PC-3 (cell line): ENCODE measurements at regions not wholly inside any gene's neighbourhood (a gene's known extent, or its start where the extent isn't known, plus 50 kb on each side); places are given as distances from the start of the nearest gene placed in this dataset.

Source experiments
- ATAC-seq: fragments of 200-7000 bp; cut with Tn5 transposase; 2 replicates; pipeline ENCODE4 v1.9.1; 2020; ENCODE audit warnings: mild to moderate bottlenecking, moderate library complexity
- BruUV-seq: library from RNA; stranded (reverse); fragments of 400-500 nt; replicated peaks from 2 replicates; lab custom pipeline; 2021; lab: Mats Ljungman, UMichigan
- CTCF ChIA-PET: fragments of 300-600 bp; sonication (Branson Sonifier 250); formaldehyde crosslinking; loops from one replicate; lab custom pipeline; 2022; ENCODE audit warnings: antibody characterized with exemption; lab: Charles Lee
- POLR2A ChIA-PET: fragments of 300-600 bp; sonication (Branson Sonifier 250); formaldehyde crosslinking; loops from one replicate; lab custom pipeline; 2022; ENCODE audit warnings: antibody characterized with exemption; ENCODE audit not compliant: unreplicated experiment; lab: Charles Lee
- DNase-seq: peaks from one replicate; pipeline ENCODE4 v3.0.0-alpha.2; 2015
- H2AFZ ChIP-seq: fragments of 300-600 bp; sonication (generic); 2 replicates; pipeline ENCODE4 v1.6.0; 2016; ENCODE audit warnings: antibody characterized with exemption, low read length
- H3F3A ChIP-seq: fragments of 300-600 bp; sonication (generic); one replicate; pipeline ENCODE4 v1.6.0; 2017; ENCODE audit warnings: antibody characterized with exemption, low read length, control low read depth, mild to moderate bottlenecking; ENCODE audit not compliant: unreplicated experiment
- H3K27ac ChIP-seq: fragments of 300-600 bp; sonication (generic); 2 replicates; pipeline ENCODE4 v1.5.1; 2016; ENCODE audit warnings: mild to moderate bottlenecking, low read length
- H3K27me3 ChIP-seq: fragments of 300-600 bp; sonication (generic); 2 replicates; pipeline ENCODE4 v1.6.1; 2016; ENCODE audit warnings: low read length, mixed read lengths
- H3K36me3 ChIP-seq: fragments of 300-600 bp; sonication (generic); 2 replicates; pipeline ENCODE4 v1.6.1; 2016; ENCODE audit warnings: low read depth, mixed run types, low read length, mixed read lengths
- H3K4me1 ChIP-seq: fragments of 300-600 bp; sonication (generic); 2 replicates; pipeline ENCODE4 v1.5.1; 2016; ENCODE audit warnings: low read length; ENCODE audit not compliant: insufficient read depth
- H3K4me2 ChIP-seq: fragments of 300-600 bp; sonication (generic); 2 replicates; pipeline ENCODE4 v1.6.0; 2016; ENCODE audit warnings: low read length
- H3K4me3 ChIP-seq: fragments of 300-600 bp; sonication (generic); 2 replicates; pipeline ENCODE4 v1.5.1; 2016; ENCODE audit warnings: mild to moderate bottlenecking, low read length, mixed read lengths
- H3K79me2 ChIP-seq: fragments of 300-600 bp; sonication (generic); 2 replicates; pipeline ENCODE4 v1.6.1; 2017; ENCODE audit warnings: low read length, mixed read lengths
- H3K9ac ChIP-seq: fragments of 300-600 bp; sonication (generic); 2 replicates; pipeline ENCODE4 v1.6.0; 2016; ENCODE audit warnings: mild to moderate bottlenecking, low read length
- H3K9me2 ChIP-seq: fragments of 300-600 bp; sonication (generic); replicated peaks from 2 replicates; pipeline ENCODE4 v1.6.1; 2016; ENCODE audit warnings: mixed run types, low read length, mixed read lengths
- H3K9me3 ChIP-seq: fragments of 300-600 bp; sonication (generic); 2 replicates; pipeline ENCODE4 v1.6.1; 2016; ENCODE audit warnings: low read length, mixed read lengths
- H4K20me1 ChIP-seq: fragments of 300-600 bp; sonication (generic); 2 replicates; pipeline ENCODE4 v1.6.1; 2016; ENCODE audit warnings: low read length, mixed read lengths
- CTCF ChIP-seq: fragments of 300-600 bp; sonication (generic); conservative IDR thresholded peaks from 2 replicates; pipeline ENCODE4 v1.5.1; 2017; ENCODE audit warnings: antibody characterized with exemption, low read depth, mild to moderate bottlenecking, low read length
- EZH2 ChIP-seq: fragments of 300-600 bp; sonication (generic); IDR thresholded peaks from one replicate; pipeline ENCODE4 v1.6.1; 2017; ENCODE audit warnings: antibody characterized with exemption, mild to moderate bottlenecking, low read length; ENCODE audit not compliant: unreplicated experiment
- EZH2phosphoT487 ChIP-seq: fragments of 300-600 bp; sonication (generic); IDR thresholded peaks from 2 replicates; pipeline ENCODE4 v1.6.1; 2018; ENCODE audit warnings: mild to moderate bottlenecking, antibody characterized with exemption, low read length, borderline replicate concordance
- intact Hi-C: fragments of 100-400 bp; cut with micrococcal nuclease; formaldehyde crosslinking; loops from 2 replicates; pipeline ENCODE4 v1.9.0; 2023

GRCh38 chr1:39128959-39129358 is 75.5 kb upstream of the MACF1 start:
- intact Hi-C loops, result loop anchor here (1.0 kb wide), 2 partner anchors 29 to 63 kb away; no protein-coding TSS in a partner anchor
- Histone ChIP-seq H3K4me2 (peak overlapping the region; percentile 71), H4K20me1 (no peaks in the 10 kb centered on the region), H3K4me1 (peaks cover 58% of the 10 kb centered on the region), H3K79me2 (peaks cover 61% of the 10 kb centered on the region), H3K36me3 (no peaks in the 10 kb centered on the region), H3K9ac (peak overlapping the region; percentile 62; the same call in 1 of the 2 replicates), H3K27me3 (no peaks in the 10 kb centered on the region), H3K9me3 (no peaks in the 10 kb centered on the region), H3K9me2 (no peaks in the 10 kb centered on the region), H3K27ac (peak overlapping the region; percentile 91), H2AFZ (no peak overlapping the region), H3K4me3 (no peak overlapping the region), H3F3A (peaks cover 6% of the 10 kb centered on the region)
- CTCF ChIA-PET, result no interaction called here
- POLR2A ChIA-PET, result no interaction called here
- TF ChIP-seq EZH2phosphoT487 (no peak), CTCF (no peak), EZH2 (no peak)
- ATAC-seq (no peak; the same call in 1 of the 2 replicates), DNase-seq (peak; percentile 88)
- no TSS peak for BruUV-seq

- peak overlapping the region; percentile 62 for H3K9ac ChIP-seq
- no peaks in the 10 kb centered on the region for H3K9me2 ChIP-seq
- BruUV-seq, result TSS peak; percentile 7
- H3K4me1 ChIP-seq, result peaks cover 62% of the 10 kb centered on the region
- H3F3A ChIP-seq, result peaks cover 6% of the 10 kb centered on the region
- DNase-seq (peak; percentile 25), ATAC-seq (peak; percentile 25)
- CTCF ChIA-PET, result no interaction called here
- H2AFZ ChIP-seq, result no peak overlapping the region
- peak; percentile 48; the same call in 1 of the 2 replicates for TF ChIP-seq CTCF
- TF ChIP-seq EZH2, result no peak
- no peak overlapping the region; the same call in 1 of the 2 replicates for H3K4me3 ChIP-seq
- peak overlapping the region; percentile 91 for H3K27ac ChIP-seq
- peaks cover 60% of the 10 kb centered on the region for H3K79me2 ChIP-seq
- no peaks in the 10 kb centered on the region for H3K36me3 ChIP-seq
- H4K20me1 ChIP-seq, result no peaks in the 10 kb centered on the region
- intact Hi-C loops, result loop anchor here (1.0 kb wide), 2 partner anchors 29 to 63 kb away; no protein-coding TSS in a partner anchor
- POLR2A ChIA-PET, result no interaction called here
- no peaks in the 10 kb centered on the region for H3K9me3 ChIP-seq
- no peaks in the 10 kb centered on the region for H3K27me3 ChIP-seq
- peak overlapping the region; percentile 71 for H3K4me2 ChIP-seq
These were observed 75.0 kb upstream of the MACF1 start for GRCh38 chr1:39129514-39129913.

DNA sequence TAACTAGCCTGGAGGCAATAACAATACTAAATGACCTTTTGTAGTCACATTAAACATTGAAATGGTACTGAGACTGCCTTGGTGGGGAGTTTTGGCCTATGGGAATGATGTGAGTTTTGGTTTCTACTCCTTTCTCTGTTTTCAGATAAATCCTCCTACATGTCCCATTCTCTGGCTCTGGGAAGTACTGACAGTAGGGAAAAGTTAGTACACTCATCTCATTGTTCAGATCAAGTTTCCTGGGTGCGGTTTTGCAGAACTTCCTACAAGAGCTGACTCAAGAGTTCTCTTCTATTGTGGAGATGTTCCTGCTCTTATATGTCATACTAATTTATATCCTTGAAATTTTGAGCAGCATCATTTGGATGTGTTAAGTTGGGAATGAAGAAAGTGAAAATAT is 74.2 kb upstream of the MACF1 start:
- intact Hi-C loops, result no loop called here
- BruUV-seq, result no TSS peak
- H2AFZ ChIP-seq, result no peak overlapping the region
- H3K4me3 ChIP-seq, result peak overlapping the region; percentile 16; the same call in 1 of the 2 replicates
- H4K20me1 ChIP-seq, result no peaks in the 10 kb centered on the region
- peak overlapping the region; percentile 62 for H3K9ac ChIP-seq
- H3K79me2 ChIP-seq, result peaks cover 62% of the 10 kb centered on the region
- ATAC-seq, result peak; percentile 64
- peak; percentile 92 for DNase-seq
- POLR2A ChIA-PET, result no interaction called here
- H3K36me3 ChIP-seq, result no peaks in the 10 kb centered on the region
- peak overlapping the region; percentile 71 for H3K4me2 ChIP-seq
- H3K9me2 ChIP-seq, result no peaks in the 10 kb centered on the region
- H3F3A ChIP-seq, result peaks cover 6% of the 10 kb centered on the region
- no peaks in the 10 kb centered on the region for H3K27me3 ChIP-seq
- no peaks in the 10 kb centered on the region for H3K9me3 ChIP-seq
- CTCF ChIA-PET, result interaction anchor here (0.6 kb wide), 1 partner anchor 62 kb away, joined by 4 read pairs; no protein-coding TSS in a partner anchor
- TF ChIP-seq EZH2phosphoT487 (no peak), EZH2 (no peak), CTCF (no peak)
- H3K4me1 ChIP-seq, result peaks cover 66% of the 10 kb centered on the region
- H3K27ac ChIP-seq, result peak overlapping the region; percentile 91
